ENCODE measurements at regions not wholly inside any gene's neighbourhood (a gene's known extent, or its start where the extent isn't known, plus 50 kb on each side); places are given as distances from the start of the nearest gene placed in this dataset.

- POLR2A ChIA-PET: no interaction called here
- H3K4me2 ChIP-seq: no peak overlapping the region
- H3F3A ChIP-seq (replicated peaks; ENCODE audit: insufficient read depth): no peaks in the 10 kb centered on the region
- H3K27me3 ChIP-seq (ENCODE audit: insufficient read depth): no peaks in the 10 kb centered on the region
- no peaks in the 10 kb centered on the region for H3K9me2 ChIP-seq
- H3K9ac ChIP-seq: no peak overlapping the region
- TF ChIP-seq EP300 (IDR thresholded peaks at IDR 0.05; ENCODE audit: borderline replicate concordance in 1 of 2, low read depth in 1 of 2, low read length in 1 of 2) (no peak), REST (IDR thresholded peaks at IDR 0.05; ENCODE audit: low read depth, low read length) (no peak), RFX5 (IDR thresholded peaks at IDR 0.05; ENCODE audit: low read length) (no peak), PBX3 (IDR thresholded peaks at IDR 0.05) (no peak), MEF2A (IDR thresholded peaks at IDR 0.05; ENCODE audit: borderline replicate concordance, low read depth) (no peak), CHD2 (IDR thresholded peaks at IDR 0.05; ENCODE audit: low read length, partially characterized antibody) (no peak), NFIC (IDR thresholded peaks at IDR 0.05; ENCODE audit: borderline replicate concordance) (no peak), JUND (IDR thresholded peaks at IDR 0.05) (no peak), EZH2phosphoT487 (IDR thresholded peaks at IDR 0.05; ENCODE audit: borderline replicate concordance, low read depth) (no peak), ZBTB33 (IDR thresholded peaks at IDR 0.05; ENCODE audit: borderline replicate concordance, low read depth) (no peak), MAX (IDR thresholded peaks at IDR 0.05; ENCODE audit: low read depth) (no peak), USF2 (IDR thresholded peaks at IDR 0.05; ENCODE audit: borderline replicate concordance, low read depth, low read length) (no peak), GATA2 (CRISPR knock-in tag; IDR thresholded peaks at IDR 0.05) (no peak), TCF12 (IDR thresholded peaks at IDR 0.05) (no peak), MXI1 (IDR thresholded peaks at IDR 0.05; ENCODE audit: low read depth, low read length) (no peak)
- no peaks in the 10 kb centered on the region for H3K36me3 ChIP-seq (replicated peaks in 1 of 2; ENCODE audit: control insufficient read depth in 1 of 2, insufficient read depth in 2 of 2, low read length in 1 of 2)
- no peaks in the 10 kb centered on the region for H3K4me1 ChIP-seq (ENCODE audit: control insufficient read depth in 1 of 2, insufficient read depth in 2 of 2, low read depth in 1 of 2, low read length in 1 of 2)
- H3K27ac ChIP-seq (ENCODE audit: low read depth in 2 of 2, low read length in 1 of 2): no peak overlapping the region
- DNase-seq: no peak
- no peaks in the 10 kb centered on the region for H4K20me1 ChIP-seq (ENCODE audit: insufficient read depth)
- H3K79me2 ChIP-seq (ENCODE audit: insufficient read depth): no peaks in the 10 kb centered on the region
- H3K9me3 ChIP-seq: no peaks in the 10 kb centered on the region
- H2AFZ ChIP-seq (ENCODE audit: low read depth): no peak overlapping the region
- WGBS (ENCODE audit: low lambda C conversion rate): 30% methylated on average over 2 of the region's 2 CpGs
- CTCF ChIA-PET: no interaction called here
- H3K4me3 ChIP-seq (ENCODE audit: low read depth in 2 of 2, low read length in 1 of 2): no peak overlapping the region
Observed at GRCh38 chr6:104013312-104013971, 846.3 kb downstream of the HACE1 start.
